IMR-90 (cell line): ENCODE measurements at regions not wholly inside any gene's neighbourhood (a gene's known extent, or its start where the extent isn't known, plus 50 kb on each side); places are given as distances from the start of the nearest gene placed in this dataset.

ENCODE experiments used
- ATAC-seq: fragments of 200-7000 bp; cut with Tn5 transposase; 2 replicates; pipeline ENCODE4 v1.9.1; 2020; ENCODE audit warnings: low read depth, mild to moderate bottlenecking, moderate library complexity
- BruUV-seq: library from RNA; stranded (reverse); fragments of 400-500 nt; replicated peaks from 2 replicates; lab custom pipeline; 2021; lab: Mats Ljungman, UMichigan
- CTCF ChIA-PET: fragments of 300-600 bp; formaldehyde crosslinking; extraction: SDS; loops from one replicate; lab custom pipeline; 2021; ENCODE audit warnings: antibody characterized with exemption; lab: Yijun Ruan, JAX
- POLR2A ChIA-PET: fragments of 300-600 bp; sonication (Branson Sonifier 250); formaldehyde crosslinking; loops from one replicate; lab custom pipeline; 2022; ENCODE audit warnings: antibody characterized with exemption; ENCODE audit not compliant: unreplicated experiment; lab: Charles Lee
- DNase-seq: peaks from one replicate; pipeline ENCODE4 v3.0.0; 2013
- H2AFZ ChIP-seq: replicated peaks from 2 replicates; pipeline ENCODE3; 2013; ENCODE audit warnings: low read length, mild to moderate bottlenecking; ENCODE audit not compliant: poor library complexity
- H2AK5ac ChIP-seq: 2 replicates; pipeline ENCODE4 v1.6.1; 2013; ENCODE audit warnings: low read depth, low read length, inconsistent platforms
- H2AK9ac ChIP-seq: replicated peaks from 2 replicates; pipeline ENCODE3; 2013; ENCODE audit warnings: mild to moderate bottlenecking, low read depth, low read length, moderate library complexity; ENCODE audit not compliant: poor library complexity
- H2BK120ac ChIP-seq: 2 replicates; pipeline ENCODE4 v1.6.1; 2013; ENCODE audit warnings: low read depth, low read length, inconsistent platforms
- H2BK15ac ChIP-seq: 3 replicates; pipeline ENCODE4 v1.6.1; 2013; ENCODE audit warnings: low read depth, low read length, inconsistent platforms
- H2BK20ac ChIP-seq: 2 replicates; pipeline ENCODE4 v1.6.1; 2013; ENCODE audit warnings: low read depth, mild to moderate bottlenecking, inconsistent platforms, low read length, moderate library complexity
- H2BK5ac ChIP-seq: 2 replicates; pipeline ENCODE4 v1.6.1; 2013; ENCODE audit warnings: mild to moderate bottlenecking, low read depth, low read length, inconsistent platforms; ENCODE audit not compliant: poor library complexity, severe bottlenecking
- H3K14ac ChIP-seq: replicated peaks from 2 replicates; pipeline ENCODE4 v1.6.1; 2013; ENCODE audit warnings: low read depth, low read length, inconsistent platforms
- H3K18ac ChIP-seq: 2 replicates; pipeline ENCODE4 v1.6.1; 2013; ENCODE audit warnings: low read depth, low read length, control low read depth
- H3K23ac ChIP-seq: 2 replicates; pipeline ENCODE4 v1.6.1; 2013; ENCODE audit warnings: low read depth, low read length, inconsistent platforms
- H3K27ac ChIP-seq: 2 replicates; pipeline ENCODE4 v1.5.1; 2013; ENCODE audit warnings: mild to moderate bottlenecking, control low read depth, low read length; ENCODE audit not compliant: insufficient read depth
- H3K27me3 ChIP-seq: 2 replicates; pipeline ENCODE4 v1.6.1; 2013; ENCODE audit warnings: low read length; ENCODE audit not compliant: control insufficient read depth, insufficient read depth
- H3K36me3 ChIP-seq: 2 replicates; pipeline ENCODE4 v1.6.1; 2013; ENCODE audit warnings: low read length, mixed read lengths; ENCODE audit not compliant: control insufficient read depth, insufficient read depth
- H3K4ac ChIP-seq: 2 replicates; pipeline ENCODE4 v1.6.1; 2013; ENCODE audit warnings: low read depth, low read length, inconsistent platforms
- H3K4me1 ChIP-seq: 2 replicates; pipeline ENCODE4 v1.6.1; 2013; ENCODE audit warnings: low read length, mixed read lengths; ENCODE audit not compliant: control insufficient read depth, insufficient read depth
- H3K4me2 ChIP-seq: 2 replicates; pipeline ENCODE4 v1.6.1; 2013; ENCODE audit warnings: low read depth, mild to moderate bottlenecking, control low read depth, low read length, moderate library complexity
- H3K4me3 ChIP-seq: 2 replicates; pipeline ENCODE4 v1.5.1; 2013; ENCODE audit warnings: low read depth, mild to moderate bottlenecking, control low read depth, low read length, moderate library complexity; ENCODE audit not compliant: insufficient read depth
- H3K56ac ChIP-seq: 2 replicates; pipeline ENCODE4 v1.6.1; 2013; ENCODE audit warnings: low read length, inconsistent platforms; ENCODE audit not compliant: insufficient read depth; ENCODE audit errors: extremely low read depth
- H3K79me1 ChIP-seq, 2 experiments: 2 replicates each; pipeline ENCODE4 v1.6.1; 2013; ENCODE audit warnings: low read length in 2 of 2, inconsistent platforms in 1 of 2, low read depth in 1 of 2
- H3K9ac ChIP-seq: 2 replicates; pipeline ENCODE4 v1.6.1; 2013; ENCODE audit warnings: low read depth, low read length, control low read depth
- H3K9me1 ChIP-seq: 2 replicates; pipeline ENCODE4 v1.6.1; 2013; ENCODE audit warnings: low read length, inconsistent platforms; ENCODE audit not compliant: insufficient read depth
- H3K9me3 ChIP-seq: 2 replicates; pipeline ENCODE4 v1.6.1; 2013; ENCODE audit warnings: low read length; ENCODE audit not compliant: control insufficient read depth, insufficient read depth
- H4K20me1 ChIP-seq: 2 replicates; pipeline ENCODE4 v1.6.1; 2013; ENCODE audit warnings: low read length, inconsistent platforms; ENCODE audit not compliant: insufficient read depth
- H4K5ac ChIP-seq: 2 replicates; pipeline ENCODE4 v1.6.1; 2013; ENCODE audit warnings: mild to moderate bottlenecking, low read depth, low read length, control low read depth
- H4K8ac ChIP-seq, 2 experiments: 2 replicates each; pipeline ENCODE4 v1.6.1; 2013; ENCODE audit warnings: low read depth in 2 of 2, low read length in 2 of 2, control low read depth in 1 of 2, inconsistent platforms in 1 of 2
- H4K91ac ChIP-seq: 2 replicates; pipeline ENCODE4 v1.6.1; 2013; ENCODE audit warnings: low read depth, low read length, inconsistent platforms; ENCODE audit not compliant: insufficient read depth
- CEBPB ChIP-seq: IDR thresholded peaks from 2 replicates; pipeline ENCODE4 v1.6.1; 2012; ENCODE audit warnings: low read depth, low read length, improper control_type of control experiment
- SMC3 ChIP-seq: fragments of 150-350 bp; IDR thresholded peaks from 2 replicates; pipeline ENCODE4 v1.6.1; 2016; ENCODE audit warnings: low read depth, mild to moderate bottlenecking, antibody characterized with exemption, low read length, moderate library complexity
- WGBS, 2 experiments: methylation state at CpG; one replicate each; pipeline versions ENCODE4 v1.1.5 to v1.1.7; 2013; ENCODE audit warnings: missing lambda C conversion rate in 2 of 2; ENCODE audit not compliant: insufficient read length in 1 of 2; ENCODE audit errors: extremely low coverage in 2 of 2; 5-methylcytosine and 5-hydroxymethylcytosine counted together
- dilution Hi-C: fragments of 300-500 bp; cut with HindIII; formaldehyde crosslinking; loops from one replicate; pipeline ENCODE4 v1.14.3; 2018; ENCODE audit warnings: low sequenced_read_pairs; ENCODE audit not compliant: unreplicated experiment
- in situ Hi-C: fragments of 300-500 bp; cut with MboI; formaldehyde crosslinking; loops from 3 replicates; pipeline ENCODE4 v1.14.3; 2019; ENCODE audit warnings: low sequenced_read_pairs, inconsistent platforms, mixed read lengths
- intact Hi-C: fragments of 100-400 bp; cut with micrococcal nuclease; formaldehyde crosslinking; loops from 2 replicates; pipeline ENCODE4 v1.10.0; 2022

DNA sequence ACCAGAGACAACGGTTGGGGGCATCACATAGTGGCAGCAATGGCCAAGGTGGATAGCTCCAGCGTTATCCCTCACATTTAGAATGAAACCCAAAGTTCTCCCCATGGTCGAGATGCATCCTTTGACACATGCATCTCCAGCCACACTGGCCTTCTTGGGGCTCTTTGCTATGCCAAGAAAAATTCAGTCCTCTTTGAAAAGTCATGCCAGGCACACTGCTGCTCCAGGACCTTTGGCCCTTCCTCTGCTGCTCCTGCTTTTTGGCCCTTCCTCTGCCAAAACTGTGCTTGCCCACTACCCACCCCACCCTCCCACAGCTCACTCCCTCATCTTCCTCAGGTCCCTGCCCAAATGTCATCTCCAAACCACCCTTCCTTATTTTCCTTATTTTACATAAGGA is 106.4 kb downstream of the C1orf94 start:
- Histone ChIP-seq H2AFZ (no peak overlapping the region), H3K4me3 (no peak overlapping the region), H4K5ac (no peak overlapping the region), H3K4me1 (no peaks in the 10 kb centered on the region), H4K91ac (no peak overlapping the region), H3K14ac (no peak overlapping the region), H2BK5ac (no peak overlapping the region), H2AK5ac (no peak overlapping the region), H3K79me1 (no peaks in the 10 kb centered on the region), H3K23ac (no peak overlapping the region), H3K9me1 (no peaks in the 10 kb centered on the region), H2BK20ac (no peak overlapping the region), H4K20me1 (no peaks in the 10 kb centered on the region), H2BK120ac (no peak overlapping the region), H3K4me2 (no peak overlapping the region), H3K18ac (no peak overlapping the region), H3K36me3 (no peaks in the 10 kb centered on the region), H3K27ac (no peak overlapping the region), H3K27me3 (no peaks in the 10 kb centered on the region), H3K4ac (no peak overlapping the region), H4K8ac (no peak overlapping the region), H3K9me3 (peaks cover 29% of the 10 kb centered on the region), H2BK15ac (no peak overlapping the region), H2AK9ac (no peak overlapping the region), H3K9ac (no peak overlapping the region), H3K56ac (no peak overlapping the region)
- dilution Hi-C loops = no loop called here
- no TSS peak for BruUV-seq
- ATAC-seq (no peak), DNase-seq (no peak)
- POLR2A ChIA-PET = no interaction called here
- TF ChIP-seq CEBPB (no peak), SMC3 (no peak)
- 24% methylated on average over 3 of the region's 3 CpGs; no CpG with 5 or more reads in 1 of the 2 experiments for WGBS, 2 experiments
- intact Hi-C loops = no loop called here
- CTCF ChIA-PET = no interaction called here
- in situ Hi-C loops = no loop called here
